CD4-positive, alpha-beta T cell treated with Interleukin-4 for 1 hour (primary cell): ENCODE measurements at regions not wholly inside any gene's neighbourhood (a gene's known extent, or its start where the extent isn't known, plus 50 kb on each side); places are given as distances from the start of the nearest gene placed in this dataset.
"Not testable (repeated sequence)": the region's sequence is repeated elsewhere in the genome, so short reads cannot be mapped to it uniquely, and the experiment has no call there.

Experiments used
- DNase-seq, 2 donors: peaks; one replicate each; pipeline ENCODE4 v3.0.0-alpha.2; 2020 to 2022

- not testable (repeated sequence) for DNase-seq
Measured at GRCh38 chr5:34329201-34329600, 286.2 kb upstream of the C1QTNF3 start.

GRCh38 chr5:34329611-34330108 is 286.6 kb upstream of the C1QTNF3 start:
- DNase-seq, result not testable (repeated sequence)

GRCh38 chr5:34331928-34332454 is 289.0 kb upstream of the C1QTNF3 start:
- DNase-seq, result not testable (repeated sequence)

- not testable (repeated sequence) for DNase-seq
Measured at GRCh38 chr5:34339408-34340001, 296.5 kb upstream of the C1QTNF3 start.

- not testable (repeated sequence) for DNase-seq
Measured at GRCh38 chr5:34354440-34354839, 301.7 kb upstream of the RAI14 start.

- not testable (repeated sequence) for DNase-seq
Measured at GRCh38 chr5:34371417-34371816, 284.7 kb upstream of the RAI14 start.

- not testable (repeated sequence) for DNase-seq
Measured at GRCh38 chr5:34371817-34372216, 284.3 kb upstream of the RAI14 start.

- DNase-seq, result not testable (repeated sequence)
Measured at GRCh38 chr5:34372739-34373138, 283.4 kb upstream of the RAI14 start.

GRCh38 chr5:34377651-34378050 is 278.5 kb upstream of the RAI14 start:
- not testable (repeated sequence) for DNase-seq

GRCh38 chr5:34378498-34378897 is 277.6 kb upstream of the RAI14 start:
- not testable (repeated sequence) for DNase-seq

GRCh38 chr5:34388754-34389153 is 267.4 kb upstream of the RAI14 start:
- not testable (repeated sequence) for DNase-seq

GRCh38 chr5:34409373-34409772 is 246.8 kb upstream of the RAI14 start:
- DNase-seq, result no peak

- DNase-seq, result no peak
Measured at GRCh38 chr5:34410411-34411139, 245.6 kb upstream of the RAI14 start.

- no peak for DNase-seq
Measured at GRCh38 chr5:34411470-34412346, 244.4 kb upstream of the RAI14 start.

GRCh38 chr5:34412736-34413135 is 243.4 kb upstream of the RAI14 start:
- DNase-seq, result no peak

GRCh38 chr5:34415559-34416198 is 240.4 kb upstream of the RAI14 start:
- DNase-seq, result no peak

GRCh38 chr5:34416501-34417008 is 239.6 kb upstream of the RAI14 start:
- no peak for DNase-seq

GRCh38 chr5:34420191-34420590 is 235.9 kb upstream of the RAI14 start:
- not testable (repeated sequence) for DNase-seq

GRCh38 chr5:34436761-34437501 is 219.2 kb upstream of the RAI14 start:
- no peak for DNase-seq

- DNase-seq, result no peak
Measured at GRCh38 chr5:34439601-34440000, 216.5 kb upstream of the RAI14 start.

GRCh38 chr5:34441767-34442166 is 214.4 kb upstream of the RAI14 start:
- DNase-seq, result not testable (repeated sequence)

GRCh38 chr5:34447424-34447823 is 208.7 kb upstream of the RAI14 start:
- DNase-seq, result no peak
